Hepatocyte (in vitro differentiated cells): ENCODE measurements at regions not wholly inside any gene's neighbourhood (a gene's known extent, or its start where the extent isn't known, plus 50 kb on each side); places are given as distances from the start of the nearest gene placed in this dataset.

Experiments used
- DNase-seq: peaks from one replicate; pipeline ENCODE4 v3.0.0-alpha.2; 2016; ENCODE audit warnings: low spot score
- H2AFZ ChIP-seq: fragments of 200-600 bp; sonication (generic); 2 replicates; pipeline ENCODE4 v1.6.0; 2016; ENCODE audit warnings: antibody characterized with exemption, mild to moderate bottlenecking
- H3K27ac ChIP-seq: fragments of 200-600 bp; sonication (generic); 2 replicates; pipeline ENCODE4 v1.5.1; 2016; ENCODE audit warnings: mild to moderate bottlenecking
- H3K27me3 ChIP-seq: fragments of 200-600 bp; sonication (generic); 2 replicates; pipeline ENCODE4 v1.6.1; 2016
- H3K36me3 ChIP-seq: fragments of 200-600 bp; sonication (generic); replicated peaks from 2 replicates; pipeline ENCODE4 v1.5.1; 2016; ENCODE audit warnings: low read depth; ENCODE audit not compliant: insufficient read depth
- H3K4me1 ChIP-seq: fragments of 200-600 bp; sonication (generic); 2 replicates; pipeline ENCODE4 v1.5.1; 2016; ENCODE audit warnings: mild to moderate bottlenecking, moderate library complexity; ENCODE audit not compliant: insufficient read depth
- H3K4me2 ChIP-seq: fragments of 200-600 bp; sonication (generic); 2 replicates; pipeline ENCODE4 v1.6.0; 2016
- H3K4me3 ChIP-seq: fragments of 200-600 bp; sonication (generic); 2 replicates; pipeline ENCODE4 v1.5.1; 2016; ENCODE audit warnings: mild to moderate bottlenecking
- H3K79me2 ChIP-seq: fragments of 200-600 bp; sonication (generic); 2 replicates; pipeline ENCODE4 v1.6.0; 2017; ENCODE audit warnings: mild to moderate bottlenecking
- H3K9me2 ChIP-seq: fragments of 200-600 bp; sonication (generic); replicated peaks from 2 replicates; pipeline ENCODE4 v1.6.0; 2017; ENCODE audit warnings: mild to moderate bottlenecking; ENCODE audit not compliant: insufficient read depth
- H3K9me3 ChIP-seq: fragments of 200-600 bp; sonication (generic); 2 replicates; pipeline ENCODE4 v1.5.1; 2016; ENCODE audit warnings: low read depth, mild to moderate bottlenecking
- H4K20me1 ChIP-seq: fragments of 200-600 bp; sonication (generic); 2 replicates; pipeline ENCODE4 v1.6.0; 2016; ENCODE audit warnings: mild to moderate bottlenecking; ENCODE audit not compliant: insufficient read depth, poor library complexity, severe bottlenecking
- EZH2 ChIP-seq: fragments of 200-600 bp; sonication (generic); IDR thresholded peaks from 2 replicates; pipeline ENCODE4 v1.6.1; 2016; ENCODE audit warnings: antibody characterized with exemption, mild to moderate bottlenecking, borderline replicate concordance
- EZH2phosphoT487 ChIP-seq: fragments of 200-600 bp; sonication (generic); IDR thresholded peaks from one replicate; pipeline ENCODE4 v1.6.1; 2018; ENCODE audit warnings: antibody characterized with exemption, mild to moderate bottlenecking, low read depth, moderate library complexity; ENCODE audit not compliant: unreplicated experiment, severe bottlenecking
- WGBS: methylation state at CpG from one replicate; pipeline ENCODE4 v1.1.6; 2016; ENCODE audit warnings: low lambda C conversion rate; ENCODE audit errors: missing lambda C conversion rate; 5-methylcytosine and 5-hydroxymethylcytosine counted together
- TF ChIP-seq, protein P1 (sequence below): fragments of 200-600 bp; sonication (generic); IDR thresholded peaks from 2 replicates; pipeline ENCODE4 v1.5.1; 2016; ENCODE audit warnings: antibody characterized with exemption, mild to moderate bottlenecking; ENCODE audit not compliant: poor library complexity

DNA sequence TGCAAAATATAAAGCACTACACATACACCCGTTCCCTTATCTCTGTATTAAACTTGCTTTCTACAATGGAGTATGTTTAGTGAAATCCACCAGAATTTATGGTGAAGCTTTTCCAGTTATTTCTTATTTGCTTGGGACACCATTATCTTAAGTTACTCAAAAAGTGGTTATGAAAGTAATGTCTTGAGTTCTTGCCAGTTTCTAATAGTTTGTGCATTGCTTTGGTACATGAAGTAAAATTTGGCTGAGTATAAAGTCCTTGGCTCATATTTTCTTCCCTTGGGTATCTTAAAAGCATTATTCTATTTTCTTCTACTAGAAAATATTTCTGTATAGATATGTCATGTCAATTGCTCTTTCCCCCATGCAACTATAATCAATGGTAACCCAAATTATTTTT is 85.2 kb downstream of the POLR1F start:
- H3K9me2 ChIP-seq: no peaks in the 10 kb centered on the region
- WGBS: 50% methylated on average over 1 of the region's 1 CpG
- no peak overlapping the region for H3K27ac ChIP-seq
- no peaks in the 10 kb centered on the region for H4K20me1 ChIP-seq
- no peaks in the 10 kb centered on the region for H3K79me2 ChIP-seq
- no peaks in the 10 kb centered on the region for H3K36me3 ChIP-seq
- TF ChIP-seq, protein P1, sequence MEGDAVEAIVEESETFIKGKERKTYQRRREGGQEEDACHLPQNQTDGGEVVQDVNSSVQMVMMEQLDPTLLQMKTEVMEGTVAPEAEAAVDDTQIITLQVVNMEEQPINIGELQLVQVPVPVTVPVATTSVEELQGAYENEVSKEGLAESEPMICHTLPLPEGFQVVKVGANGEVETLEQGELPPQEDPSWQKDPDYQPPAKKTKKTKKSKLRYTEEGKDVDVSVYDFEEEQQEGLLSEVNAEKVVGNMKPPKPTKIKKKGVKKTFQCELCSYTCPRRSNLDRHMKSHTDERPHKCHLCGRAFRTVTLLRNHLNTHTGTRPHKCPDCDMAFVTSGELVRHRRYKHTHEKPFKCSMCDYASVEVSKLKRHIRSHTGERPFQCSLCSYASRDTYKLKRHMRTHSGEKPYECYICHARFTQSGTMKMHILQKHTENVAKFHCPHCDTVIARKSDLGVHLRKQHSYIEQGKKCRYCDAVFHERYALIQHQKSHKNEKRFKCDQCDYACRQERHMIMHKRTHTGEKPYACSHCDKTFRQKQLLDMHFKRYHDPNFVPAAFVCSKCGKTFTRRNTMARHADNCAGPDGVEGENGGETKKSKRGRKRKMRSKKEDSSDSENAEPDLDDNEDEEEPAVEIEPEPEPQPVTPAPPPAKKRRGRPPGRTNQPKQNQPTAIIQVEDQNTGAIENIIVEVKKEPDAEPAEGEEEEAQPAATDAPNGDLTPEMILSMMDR: no peak
- TF ChIP-seq EZH2phosphoT487: no peak
- no peak for TF ChIP-seq EZH2
- H3K27me3 ChIP-seq: no peaks in the 10 kb centered on the region
- H2AFZ ChIP-seq: no peak overlapping the region
- no peaks in the 10 kb centered on the region for H3K9me3 ChIP-seq
- no peak overlapping the region for H3K4me2 ChIP-seq
- no peak overlapping the region for H3K4me3 ChIP-seq
- no peaks in the 10 kb centered on the region for H3K4me1 ChIP-seq
- no peak for DNase-seq

DNA sequence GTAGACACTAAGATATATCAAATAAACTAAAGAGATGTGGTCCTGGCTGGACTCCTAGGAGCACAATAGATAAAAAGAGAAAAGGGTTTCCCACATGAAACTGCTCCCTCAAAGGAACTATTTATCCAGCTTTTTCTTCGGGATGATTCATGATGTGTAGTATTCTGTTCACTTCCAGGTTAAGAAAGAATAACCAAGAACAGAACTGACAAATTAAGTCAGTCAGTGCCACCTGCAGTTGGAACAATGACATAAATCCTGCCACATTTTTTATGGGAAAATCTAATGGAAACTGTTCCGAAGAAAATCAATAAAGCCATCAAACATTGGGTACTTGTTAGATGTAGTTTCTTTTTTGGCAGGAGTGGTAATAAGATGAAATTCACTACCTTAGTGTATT is 87.1 kb downstream of the POLR1F start:
- H3K4me3 ChIP-seq: no peak overlapping the region
- no peaks in the 10 kb centered on the region for H3K79me2 ChIP-seq
- H4K20me1 ChIP-seq: no peaks in the 10 kb centered on the region
- TF ChIP-seq EZH2 (no peak), EZH2phosphoT487 (no peak)
- TF ChIP-seq, protein P1: no peak
- DNase-seq: no peak
- 68% methylated on average over 2 of the region's 2 CpGs for WGBS
- no peak overlapping the region for H2AFZ ChIP-seq
- H3K9me3 ChIP-seq: no peaks in the 10 kb centered on the region
- H3K9me2 ChIP-seq: no peaks in the 10 kb centered on the region
- H3K4me2 ChIP-seq: no peak overlapping the region
- no peaks in the 10 kb centered on the region for H3K27me3 ChIP-seq
- no peaks in the 10 kb centered on the region for H3K36me3 ChIP-seq
- H3K27ac ChIP-seq: no peak overlapping the region
- no peaks in the 10 kb centered on the region for H3K4me1 ChIP-seq

DNA sequence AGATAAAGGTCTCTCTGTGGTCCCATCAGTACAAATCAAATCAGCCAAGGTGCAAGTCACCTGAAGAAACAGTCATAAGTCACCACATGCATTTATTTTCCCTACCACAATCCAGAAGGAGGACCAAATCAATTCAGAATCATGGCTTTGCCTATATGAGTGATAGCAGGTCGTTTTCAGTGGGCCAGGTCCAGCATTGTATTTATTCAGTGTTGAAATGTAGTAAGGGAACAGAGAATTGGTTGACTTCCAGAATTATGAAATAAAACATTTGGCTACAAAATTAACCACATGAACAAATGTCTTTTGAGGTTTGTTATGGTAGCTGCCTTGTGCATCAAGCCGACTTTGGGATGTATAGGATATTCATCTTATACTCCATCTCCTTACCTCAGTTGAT is 88.4 kb downstream of the POLR1F start:
- H3K9me3 ChIP-seq: no peaks in the 10 kb centered on the region
- H4K20me1 ChIP-seq: no peaks in the 10 kb centered on the region
- no peak overlapping the region for H2AFZ ChIP-seq
- no peaks in the 10 kb centered on the region for H3K79me2 ChIP-seq
- no peak overlapping the region for H3K4me3 ChIP-seq
- H3K27me3 ChIP-seq: no peaks in the 10 kb centered on the region
- no peak overlapping the region for H3K4me2 ChIP-seq
- no peak for DNase-seq
- no peaks in the 10 kb centered on the region for H3K9me2 ChIP-seq
- no peaks in the 10 kb centered on the region for H3K4me1 ChIP-seq
- H3K36me3 ChIP-seq: no peaks in the 10 kb centered on the region
- TF ChIP-seq EZH2phosphoT487 (no peak), EZH2 (no peak)
- TF ChIP-seq, protein P1: no peak
- WGBS: 80% methylated on average over 2 of the region's 2 CpGs
- no peak overlapping the region for H3K27ac ChIP-seq

DNA sequence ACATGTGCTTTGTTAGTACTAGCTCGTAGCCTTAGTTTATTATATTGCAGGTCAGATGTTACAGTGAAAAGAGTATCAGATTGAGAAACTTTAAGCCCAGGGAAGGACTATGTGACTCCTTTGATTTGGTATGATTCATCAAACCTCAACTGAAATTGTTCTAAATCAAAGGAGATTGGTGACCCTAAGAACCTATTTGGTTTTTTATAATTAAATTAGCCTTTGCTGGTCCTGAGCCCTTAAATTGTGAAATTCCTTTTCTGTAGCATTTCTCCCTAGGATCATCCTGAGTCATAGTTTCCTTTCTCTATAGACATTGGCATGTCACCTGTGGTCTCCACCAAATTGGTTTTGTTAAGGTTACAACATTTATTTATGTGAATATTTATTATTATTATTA is 89.7 kb downstream of the POLR1F start:
- Histone ChIP-seq H4K20me1 (no peaks in the 10 kb centered on the region), H3K9me3 (no peaks in the 10 kb centered on the region), H3K79me2 (no peaks in the 10 kb centered on the region), H3K4me2 (no peak overlapping the region), H3K4me1 (no peaks in the 10 kb centered on the region), H3K4me3 (no peak overlapping the region), H2AFZ (no peak overlapping the region), H3K36me3 (no peaks in the 10 kb centered on the region), H3K9me2 (no peaks in the 10 kb centered on the region), H3K27ac (no peak overlapping the region), H3K27me3 (no peaks in the 10 kb centered on the region)
- DNase-seq: no peak
- TF ChIP-seq, protein P1: no peak
- no peak for TF ChIP-seq EZH2phosphoT487
- TF ChIP-seq EZH2: no peak
- WGBS: 82% methylated on average over 1 of the region's 1 CpG
